Activated CD8-positive, alpha-beta memory T cell treated with anti-CD3 and anti-CD28 coated beads for 36 hours (primary cell): ENCODE measurements at regions not wholly inside any gene's neighbourhood (a gene's known extent, or its start where the extent isn't known, plus 50 kb on each side); places are given as distances from the start of the nearest gene placed in this dataset.
"Not testable (repeated sequence)": the region's sequence is repeated elsewhere in the genome, so short reads cannot be mapped to it uniquely, and the experiment has no call there.

Source experiments
- CTCF ChIA-PET: fragments of 350-600 bp; sonication (Branson Sonifier 250); formaldehyde crosslinking; loops from one replicate; lab custom pipeline; 2021; ENCODE audit warnings: antibody characterized with exemption; lab: Charles Lee
- POLR2A ChIA-PET: fragments of 350-600 bp; sonication (Branson Sonifier 250); formaldehyde crosslinking; loops from one replicate; lab custom pipeline; 2021; ENCODE audit warnings: antibody characterized with exemption; lab: Charles Lee

DNA sequence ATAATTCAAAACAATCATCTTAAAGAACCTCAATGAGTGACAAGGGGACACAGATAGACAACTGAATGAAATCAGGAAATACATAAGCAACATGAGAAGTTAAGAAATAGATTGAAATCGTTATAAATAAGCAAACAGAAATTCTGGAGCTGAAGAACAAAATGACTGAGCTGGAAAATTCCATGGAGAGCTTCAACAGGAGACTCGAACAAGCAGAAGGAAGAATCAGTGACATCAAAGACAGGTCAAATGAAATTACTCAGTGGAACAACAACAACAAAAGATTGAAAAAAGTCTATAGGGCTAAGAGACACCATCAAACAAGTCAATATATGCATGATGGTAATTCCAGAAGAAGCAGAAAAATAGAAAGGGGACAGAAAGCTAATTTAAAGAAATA is 89.5 kb upstream of the ALKAL2 start:
- ChIA-PET CTCF (no interaction called here), POLR2A (no interaction called here)

DNA sequence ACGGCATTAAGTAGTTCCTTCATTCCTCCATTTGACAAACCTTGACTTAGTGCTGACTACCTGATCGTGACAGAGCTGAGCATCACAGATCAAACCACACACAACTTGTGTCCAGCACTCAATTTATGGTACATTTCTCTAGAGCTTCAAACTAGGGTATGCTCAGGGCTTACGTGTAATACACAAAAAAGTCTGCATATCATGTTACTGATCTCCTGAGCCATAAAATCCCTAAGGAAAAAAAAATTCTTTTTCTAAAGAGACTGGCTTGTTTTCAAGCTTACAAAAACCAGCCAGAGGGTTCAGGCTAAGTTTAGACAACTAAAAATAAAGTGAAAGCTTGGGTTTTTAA is 88.0 kb upstream of the ALKAL2 start:
- ChIA-PET POLR2A (no interaction called here), CTCF (no interaction called here)

DNA sequence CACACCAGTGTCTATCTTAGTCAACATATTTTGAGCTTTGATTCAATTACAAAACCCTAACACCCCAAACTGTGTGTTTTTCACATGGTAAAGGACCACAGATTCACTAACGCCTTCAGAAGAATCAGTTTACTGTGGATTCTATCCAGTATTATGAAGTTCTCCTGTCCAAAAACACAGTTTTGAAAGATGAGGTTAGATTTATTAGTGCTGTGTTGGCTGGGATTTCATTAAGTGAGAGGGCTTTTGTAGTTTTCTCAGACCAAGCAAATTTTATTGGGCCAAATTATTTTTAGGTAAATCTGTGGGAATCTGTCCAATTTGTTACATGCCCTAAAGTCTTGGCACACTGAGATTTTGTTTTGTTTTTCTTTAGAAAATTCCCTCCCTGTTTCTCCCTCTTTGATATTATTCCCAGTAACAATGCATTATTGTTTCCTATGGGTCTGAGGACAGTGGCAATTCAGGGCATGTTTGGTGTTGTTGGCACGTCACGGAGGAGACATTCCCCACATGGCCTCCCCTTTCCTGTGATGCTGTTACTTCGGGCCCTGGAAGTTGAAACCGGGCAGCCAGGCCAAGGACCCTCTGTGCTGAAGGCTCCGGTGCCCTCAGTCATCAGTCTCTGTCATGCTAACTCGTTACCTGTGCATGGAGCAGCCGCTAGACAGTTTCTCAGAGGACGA is 87.5 kb upstream of the ALKAL2 start:
- CTCF ChIA-PET: no interaction called here
- POLR2A ChIA-PET: no interaction called here

DNA sequence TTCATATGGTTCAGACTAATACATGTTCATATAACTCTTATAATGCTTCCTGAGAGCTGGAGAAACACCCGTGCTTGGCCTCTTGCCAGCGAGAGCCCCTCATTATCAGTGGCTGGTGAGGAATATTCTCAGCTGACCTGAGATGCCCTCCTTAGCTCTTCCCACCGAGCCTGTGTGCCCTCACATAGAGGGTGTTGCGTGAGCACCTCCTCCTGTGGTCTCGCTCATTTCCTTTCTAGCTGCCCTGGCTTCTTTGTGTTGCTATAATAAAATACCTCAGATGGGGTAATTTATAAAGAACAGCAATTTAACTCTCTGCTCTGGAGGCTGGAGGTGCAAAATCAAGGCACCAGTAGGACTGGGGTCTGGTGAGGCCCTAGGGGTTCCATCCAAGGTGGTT is 80.5 kb upstream of the ALKAL2 start:
- CTCF ChIA-PET: no interaction called here
- POLR2A ChIA-PET: no interaction called here

DNA sequence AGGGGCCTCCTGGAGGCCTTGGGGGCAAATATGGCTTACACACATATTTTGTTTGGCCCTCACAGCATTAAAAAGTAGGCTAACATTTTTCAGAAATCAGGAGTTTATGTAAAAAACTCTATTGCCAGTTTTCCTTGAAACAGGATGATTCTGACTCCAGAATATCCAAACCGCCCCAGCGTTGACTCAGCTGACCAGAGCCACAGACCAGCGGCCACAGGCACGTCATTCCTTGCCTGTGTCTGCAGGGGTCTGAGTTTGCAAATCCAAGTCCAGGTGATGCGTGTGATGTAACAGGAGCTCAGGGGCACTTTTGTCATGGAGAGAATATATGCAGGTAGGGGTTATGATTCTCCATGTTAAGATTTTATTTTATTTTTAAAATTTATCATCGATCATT is 79.4 kb upstream of the ALKAL2 start:
- CTCF ChIA-PET: no interaction called here
- POLR2A ChIA-PET: no interaction called here

DNA sequence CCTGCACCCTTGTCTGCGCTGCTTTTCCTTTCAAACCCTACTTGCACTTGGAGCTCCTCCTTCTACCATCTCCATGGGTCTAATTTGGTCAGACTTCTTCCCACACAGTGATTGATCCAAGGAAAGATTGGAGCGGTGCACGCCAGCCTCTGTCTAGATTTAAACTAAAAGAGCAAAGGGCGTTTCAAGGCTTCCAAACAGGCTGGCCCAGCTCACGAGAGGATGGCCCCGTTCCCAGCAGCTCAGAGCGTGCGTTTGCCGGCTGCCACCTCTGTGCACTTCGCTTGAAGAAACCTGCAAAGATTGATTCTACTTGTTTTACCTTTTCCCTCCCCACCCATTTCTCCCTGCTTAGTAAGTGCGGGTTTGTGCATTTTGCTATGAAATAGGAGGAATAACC is 78.8 kb upstream of the ALKAL2 start:
- ChIA-PET POLR2A (no interaction called here), CTCF (no interaction called here)

DNA sequence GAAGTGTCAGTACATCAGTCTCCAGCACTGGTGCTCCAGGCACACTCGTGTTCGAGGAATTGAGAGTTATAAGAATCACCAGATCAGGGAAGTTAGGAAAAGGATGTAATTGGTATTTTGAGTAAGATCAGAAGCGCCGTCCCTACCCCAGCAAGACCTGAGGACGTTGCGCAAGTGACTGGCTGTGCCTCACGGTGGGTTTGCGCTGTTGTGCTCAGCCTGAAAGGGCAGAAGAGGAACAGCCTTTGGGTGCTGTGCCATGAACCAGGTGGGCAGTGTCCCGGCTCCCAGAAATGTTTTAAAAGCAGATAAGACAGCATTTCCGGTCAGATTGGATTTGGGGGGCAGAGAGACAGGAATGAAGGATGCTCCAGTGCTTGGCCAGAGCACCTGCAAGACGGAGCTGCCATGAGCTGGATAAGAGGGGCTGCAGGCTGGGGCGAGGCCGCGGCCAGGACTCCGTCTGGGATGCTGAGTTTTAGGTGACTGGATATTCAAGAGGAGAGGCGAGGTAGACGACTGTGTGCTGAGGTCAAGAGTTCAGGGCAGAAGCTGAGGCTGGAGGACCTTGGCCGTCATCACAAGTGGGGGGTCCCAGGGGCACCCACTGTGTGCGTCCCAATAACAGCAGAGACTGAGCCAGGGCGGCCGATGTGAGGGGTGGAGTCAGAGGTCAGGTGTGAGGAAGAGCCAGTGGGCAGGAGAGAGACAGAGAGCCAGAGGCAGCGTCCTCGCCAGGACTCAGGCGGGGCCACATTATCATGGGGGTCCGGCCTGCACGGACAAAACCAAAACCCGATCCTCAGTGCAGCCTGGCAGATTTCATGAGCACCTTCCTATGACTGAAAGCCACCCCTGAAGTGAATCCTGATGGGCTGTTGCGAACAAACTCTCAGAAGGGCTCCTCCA is 77.7 kb upstream of the ALKAL2 start:
- ChIA-PET POLR2A (no interaction called here), CTCF (no interaction called here)

DNA sequence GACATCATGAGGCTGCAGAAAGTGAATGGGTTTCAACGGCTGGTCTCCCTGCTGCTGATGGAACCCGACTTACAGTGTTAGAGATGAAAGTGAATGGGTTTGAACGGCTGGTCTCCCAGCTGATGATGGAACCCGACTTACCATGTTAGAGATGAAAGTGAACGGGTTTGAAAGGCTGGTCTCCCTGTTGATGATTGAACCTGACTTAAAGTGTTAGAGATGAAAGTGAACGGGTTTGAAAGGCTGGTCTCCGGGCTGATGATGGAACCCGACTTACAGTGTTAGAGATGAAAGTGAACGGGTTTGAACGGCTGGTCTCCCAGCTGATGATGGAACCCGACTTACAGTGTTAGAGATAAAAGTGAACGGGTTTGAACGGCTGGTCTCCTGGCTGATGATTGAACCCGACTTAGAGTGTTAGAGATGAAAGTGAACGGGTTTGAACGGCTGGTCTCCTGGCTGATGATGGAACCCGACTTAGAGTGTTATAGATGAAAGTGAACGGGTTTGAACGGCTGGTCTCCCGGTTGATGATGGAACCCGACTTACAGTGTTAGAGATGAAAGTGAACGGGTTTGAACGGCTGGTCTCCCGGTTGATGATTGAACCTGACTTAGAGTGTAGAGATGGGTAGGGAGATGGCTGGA is 76.1 kb upstream of the ALKAL2 start:
- POLR2A ChIA-PET: no interaction called here
- CTCF ChIA-PET: no interaction called here

DNA sequence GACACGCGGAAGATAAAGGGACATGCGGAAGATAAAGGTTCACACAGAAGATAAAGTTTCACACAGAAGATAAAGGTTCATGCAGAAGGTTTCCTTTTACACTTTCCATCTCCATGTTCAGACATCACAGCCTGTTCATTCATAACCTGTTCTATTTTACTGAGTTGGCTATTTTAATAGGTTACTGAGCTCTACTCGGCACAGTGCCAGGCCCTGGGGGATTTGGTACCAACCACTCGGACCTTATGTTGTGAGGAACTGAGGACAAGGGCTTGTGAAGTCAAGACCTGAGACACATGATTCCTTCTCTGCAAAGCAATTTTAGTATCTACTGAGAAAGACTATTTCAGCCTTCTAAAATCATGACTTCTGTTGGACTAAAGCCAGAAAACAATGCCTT is 75.0 kb upstream of the ALKAL2 start:
- CTCF ChIA-PET: no interaction called here

DNA sequence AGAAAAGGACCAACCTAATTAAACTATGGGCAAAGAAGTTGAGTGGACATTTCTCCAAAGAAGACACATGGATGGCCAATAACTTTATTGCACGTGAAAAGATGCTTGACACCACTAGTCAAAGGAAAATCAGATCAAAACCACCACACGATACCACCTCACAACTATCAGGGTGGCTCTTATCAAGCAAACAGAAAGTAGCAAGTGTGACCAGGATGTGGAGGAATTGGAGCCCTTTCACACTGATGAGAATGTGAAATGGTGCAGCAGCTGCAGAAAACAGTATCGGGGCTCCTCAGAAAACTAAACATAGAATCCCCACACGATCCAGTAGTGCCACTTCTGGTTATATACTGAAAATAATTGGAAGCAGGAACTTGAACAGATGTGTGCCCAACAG is 72.2 kb upstream of the ALKAL2 start:
- ChIA-PET CTCF (no interaction called here), POLR2A (no interaction called here)

More for the DNA sequence above, 75.0 kb upstream of the ALKAL2 start:
- POLR2A ChIA-PET: no interaction called here

DNA sequence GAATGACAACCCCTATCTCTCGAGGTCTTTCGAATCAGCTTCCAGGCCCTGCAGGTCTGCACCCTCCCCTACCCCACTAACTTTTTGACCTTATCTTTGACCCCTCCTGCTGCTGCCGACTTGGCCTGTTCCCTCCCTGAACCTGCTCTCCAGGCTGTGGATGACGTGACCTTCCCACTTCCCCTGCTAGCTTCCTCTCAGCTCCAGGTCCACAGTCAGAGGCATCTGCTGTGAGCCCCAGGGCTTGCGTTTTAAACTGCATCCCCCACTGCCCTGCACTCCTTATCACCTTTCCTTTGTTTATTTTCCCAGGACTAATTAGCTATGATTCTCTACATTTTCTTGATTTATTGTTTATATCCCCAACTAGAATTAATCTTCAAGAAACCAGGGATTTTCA is 71.2 kb upstream of the ALKAL2 start:
- ChIA-PET POLR2A (no interaction called here), CTCF (no interaction called here)

DNA sequence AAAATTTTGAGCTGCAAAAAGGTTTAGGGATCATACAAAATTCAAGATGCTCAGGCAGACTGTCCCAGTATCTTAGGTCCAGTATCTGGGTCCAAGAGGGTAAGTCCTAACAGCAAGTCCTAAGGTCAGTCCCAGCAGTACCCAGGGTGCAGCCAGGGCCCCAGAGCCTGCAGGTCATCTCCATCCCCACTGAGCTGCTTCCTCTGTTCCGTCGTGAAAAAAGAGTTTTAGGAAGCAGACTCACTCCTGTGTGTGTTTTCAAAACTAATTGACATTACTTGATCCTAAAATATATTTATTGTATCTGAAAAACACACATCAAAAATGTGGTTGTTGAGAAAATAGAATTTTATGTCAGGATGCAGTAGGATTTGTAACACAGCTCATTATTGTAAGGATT is 69.9 kb upstream of the ALKAL2 start:
- ChIA-PET CTCF (no interaction called here), POLR2A (no interaction called here)

DNA sequence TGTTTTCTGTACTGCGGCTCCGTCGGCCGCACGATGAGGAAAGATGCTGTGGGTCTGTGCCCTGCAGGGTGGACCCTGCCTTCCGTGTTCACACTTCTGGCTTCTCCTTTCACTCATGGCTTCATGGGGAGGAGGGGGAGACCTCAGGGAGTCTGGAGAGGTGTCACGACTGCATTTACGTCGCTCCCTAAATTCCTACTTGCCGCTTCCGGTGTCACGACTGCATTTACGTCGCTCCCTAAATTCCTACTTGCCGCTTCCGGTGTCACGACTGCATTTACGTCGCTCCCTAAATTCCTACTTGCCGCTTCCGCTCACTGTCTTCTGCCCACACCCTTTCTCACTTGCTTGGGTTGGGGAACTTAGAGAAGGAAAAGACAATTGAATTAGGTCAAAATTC is 68.4 kb upstream of the ALKAL2 start:
- POLR2A ChIA-PET, CTCF ChIA-PET: not testable (repeated sequence)

DNA sequence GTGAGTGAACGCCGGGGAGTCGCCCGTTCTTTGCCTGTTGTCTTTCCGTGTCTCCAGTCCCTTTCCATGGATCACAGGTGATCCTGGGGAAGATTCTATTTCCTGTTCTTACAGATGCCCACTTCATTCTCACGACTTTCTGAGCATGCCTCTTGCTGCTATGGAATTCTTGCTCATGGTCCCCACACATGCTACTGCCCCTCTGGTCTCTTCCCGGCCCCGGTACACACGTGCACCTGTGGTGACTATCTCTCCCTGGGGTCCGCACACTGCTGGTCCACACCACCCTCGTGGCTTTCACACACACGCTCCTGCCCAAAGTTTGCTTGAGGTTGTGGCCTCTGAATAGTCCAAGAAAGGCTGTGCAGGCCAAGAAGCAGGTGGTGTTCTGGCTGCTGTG is 67.9 kb upstream of the ALKAL2 start:
- ChIA-PET CTCF (no interaction called here), POLR2A (no interaction called here)

DNA sequence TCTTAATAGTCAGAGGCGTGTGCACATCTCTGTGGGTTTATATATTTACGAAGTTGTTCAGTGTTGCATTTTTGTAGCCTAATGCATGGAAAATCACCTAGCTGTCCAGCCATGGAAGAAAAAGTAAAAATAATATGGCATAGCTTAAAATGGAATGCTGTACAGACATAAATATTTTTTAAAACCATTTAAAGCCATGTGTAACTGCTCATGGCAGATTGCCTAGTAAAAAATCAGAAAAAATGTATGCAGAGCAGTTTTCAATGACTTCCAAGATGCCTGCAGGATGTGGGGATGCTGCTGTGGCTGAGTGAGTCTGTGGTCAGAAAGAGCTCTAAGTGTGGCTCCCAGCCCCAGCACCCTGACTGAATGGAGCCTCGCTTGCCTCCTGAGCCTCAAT is 64.8 kb upstream of the ALKAL2 start:
- ChIA-PET POLR2A (no interaction called here), CTCF (no interaction called here)

DNA sequence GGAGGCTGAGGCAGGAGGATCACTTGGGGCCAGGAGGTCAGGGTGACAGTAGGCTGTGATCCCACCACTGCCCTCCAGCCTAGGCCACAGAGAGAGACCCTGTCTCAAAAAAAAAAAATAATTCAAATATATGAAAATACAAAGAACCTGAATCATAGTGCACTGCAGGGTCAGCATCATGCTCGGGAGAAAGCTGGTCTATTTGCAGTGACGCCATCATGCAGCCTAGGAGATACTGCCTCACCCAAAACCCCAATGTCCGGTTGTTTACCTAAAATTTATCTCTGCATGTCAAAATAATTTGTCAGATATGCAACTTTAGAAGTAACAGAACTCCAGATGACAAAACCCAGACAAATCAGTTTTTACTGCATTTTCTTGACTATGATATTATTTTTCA is 61.5 kb upstream of the ALKAL2 start:
- ChIA-PET POLR2A (no interaction called here), CTCF (no interaction called here)

DNA sequence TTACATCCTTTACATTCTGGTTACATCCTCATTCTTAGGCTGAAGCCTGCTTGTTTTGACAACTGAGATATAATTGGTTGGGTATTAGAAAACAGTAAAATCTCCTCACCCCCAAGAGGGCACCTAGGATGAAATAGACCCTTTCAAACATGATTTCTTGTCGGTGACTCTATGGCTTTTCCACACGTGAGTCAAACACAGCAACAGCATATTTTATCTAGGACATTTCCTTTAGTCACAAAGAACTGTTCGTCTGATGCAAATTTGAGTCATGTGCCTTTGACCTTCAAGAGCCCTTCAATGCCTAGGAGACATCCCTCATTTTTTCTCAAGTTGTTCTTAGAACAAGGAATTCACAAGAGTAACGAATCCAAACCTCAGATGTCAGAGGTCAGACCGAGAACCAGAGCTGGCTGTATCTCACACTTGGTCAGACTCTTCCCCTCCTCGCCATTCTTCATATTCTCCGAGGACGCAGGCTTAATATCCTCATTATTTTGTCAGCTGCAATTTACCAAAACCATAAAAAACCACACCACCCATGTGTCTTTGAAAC is 60.5 kb upstream of the ALKAL2 start:
- ChIA-PET POLR2A (no interaction called here), CTCF (no interaction called here)

DNA sequence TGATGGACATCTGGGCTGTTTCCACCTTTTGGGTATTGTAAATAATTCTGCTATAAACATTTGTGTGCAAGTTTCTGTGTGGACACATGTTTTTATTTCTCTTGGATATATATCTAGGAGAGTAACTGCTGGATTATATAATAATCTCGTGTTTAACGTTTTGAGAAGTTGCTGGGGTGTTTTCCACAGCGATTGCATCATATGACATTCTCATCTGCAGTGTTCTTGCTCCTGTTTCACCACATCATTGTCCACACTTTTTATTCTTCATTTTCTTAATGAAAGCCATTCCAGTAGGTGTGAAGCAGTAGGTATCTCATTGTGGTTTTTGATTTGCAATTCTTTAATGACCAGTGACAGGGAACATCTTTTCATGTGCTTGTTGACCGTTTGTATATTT is 56.9 kb upstream of the ALKAL2 start:
- CTCF ChIA-PET: no interaction called here
- POLR2A ChIA-PET: no interaction called here

DNA sequence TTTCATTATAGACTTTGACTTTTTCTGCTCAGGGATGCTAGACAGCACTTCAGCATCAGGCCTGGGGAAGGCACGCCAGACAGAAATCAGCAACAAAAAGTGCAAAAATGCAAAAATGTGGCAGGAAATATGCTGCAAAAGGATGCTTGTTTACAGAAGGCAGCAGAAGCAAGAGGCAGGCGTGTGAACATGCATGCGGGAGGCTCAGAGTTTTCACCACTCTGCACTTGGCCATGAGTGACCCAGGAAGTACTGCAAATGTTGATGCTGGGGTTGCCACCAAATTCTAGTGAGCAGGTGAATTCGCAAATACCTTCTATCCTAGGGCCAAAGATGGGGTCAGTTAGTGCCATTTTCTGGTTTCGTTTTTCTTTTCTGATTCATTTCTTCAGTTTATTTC is 55.5 kb upstream of the ALKAL2 start:
- CTCF ChIA-PET: no interaction called here
- POLR2A ChIA-PET: no interaction called here

DNA sequence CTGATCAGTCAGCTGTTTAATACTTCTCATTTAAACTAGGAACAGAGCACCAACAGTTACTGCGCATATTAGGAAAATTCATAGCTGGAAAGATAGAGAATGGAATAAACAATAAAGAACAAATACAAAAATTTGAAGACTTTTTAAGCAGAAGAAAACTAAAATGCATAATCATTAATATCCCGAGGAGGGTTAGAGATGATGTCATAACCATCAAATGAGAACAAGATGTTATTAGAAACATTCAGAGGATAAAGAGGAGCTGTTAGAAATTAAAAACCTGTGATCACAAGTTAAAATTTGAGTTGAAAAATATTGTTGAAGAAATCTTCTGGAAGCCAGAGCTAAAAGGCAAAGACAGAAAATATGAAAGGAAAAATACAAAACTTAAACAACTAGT is 54.0 kb upstream of the ALKAL2 start:
- POLR2A ChIA-PET: no interaction called here
- CTCF ChIA-PET: no interaction called here
